ENCODE measurements at regions not wholly inside any gene's neighbourhood (a gene's known extent, or its start where the extent isn't known, plus 50 kb on each side); places are given as distances from the start of the nearest gene placed in this dataset.

GRCh38 chr4:127196655-127197352 is 436.0 kb upstream of the INTU start:
- DNase-seq: no peak

GRCh38 chr4:127203562-127204200 is 429.1 kb upstream of the INTU start:
- DNase-seq: no peak
- H3K4me3 ChIP-seq (ENCODE audit: insufficient read depth, low read depth, low read length): no peak overlapping the region
- H3K36me3 ChIP-seq (replicated peaks; ENCODE audit: control insufficient read depth, insufficient read depth, low read length): no peaks in the 10 kb centered on the region
- no peaks in the 10 kb centered on the region for H3K27me3 ChIP-seq (ENCODE audit: control insufficient read depth, insufficient read depth, low read length)

More at GRCh38 chr4:127196655-127197352, 436.0 kb upstream of the INTU start:
- Histone ChIP-seq H3K27me3 (ENCODE audit: control insufficient read depth, insufficient read depth, low read length) (no peaks in the 10 kb centered on the region), H3K4me3 (ENCODE audit: insufficient read depth, low read depth, low read length) (no peak overlapping the region), H3K36me3 (replicated peaks; ENCODE audit: control insufficient read depth, insufficient read depth, low read length) (no peaks in the 10 kb centered on the region)

- no peaks in the 10 kb centered on the region for H3K36me3 ChIP-seq (replicated peaks; ENCODE audit: control insufficient read depth, insufficient read depth, low read length)
- no peak overlapping the region for H3K4me3 ChIP-seq (ENCODE audit: insufficient read depth, low read depth, low read length)
- H3K27me3 ChIP-seq (ENCODE audit: control insufficient read depth, insufficient read depth, low read length): no peaks in the 10 kb centered on the region
- DNase-seq: no peak
Observed at GRCh38 chr4:127204322-127204721, 428.4 kb upstream of the INTU start.

- no peaks in the 10 kb centered on the region for H3K27me3 ChIP-seq (ENCODE audit: control insufficient read depth, insufficient read depth, low read length)
- no peak for DNase-seq
- no peak overlapping the region for H3K4me3 ChIP-seq (ENCODE audit: insufficient read depth, low read depth, low read length)
- no peaks in the 10 kb centered on the region for H3K36me3 ChIP-seq (replicated peaks; ENCODE audit: control insufficient read depth, insufficient read depth, low read length)
Observed at GRCh38 chr4:127209580-127210095, 423.1 kb upstream of the INTU start.

GRCh38 chr4:127210893-127211649 is 421.7 kb upstream of the INTU start:
- Histone ChIP-seq H3K36me3 (replicated peaks; ENCODE audit: control insufficient read depth, insufficient read depth, low read length) (no peaks in the 10 kb centered on the region), H3K4me3 (ENCODE audit: insufficient read depth, low read depth, low read length) (no peak overlapping the region), H3K27me3 (ENCODE audit: control insufficient read depth, insufficient read depth, low read length) (no peaks in the 10 kb centered on the region)
- DNase-seq: no peak

- Histone ChIP-seq H3K36me3 (replicated peaks; ENCODE audit: control insufficient read depth, insufficient read depth, low read length) (no peaks in the 10 kb centered on the region), H3K27me3 (ENCODE audit: control insufficient read depth, insufficient read depth, low read length) (no peaks in the 10 kb centered on the region)
- no peak for DNase-seq
Observed at GRCh38 chr4:127211650-127212560, 420.9 kb upstream of the INTU start.

GRCh38 chr4:127212701-127213100 is 420.1 kb upstream of the INTU start:
- Histone ChIP-seq H3K36me3 (replicated peaks; ENCODE audit: control insufficient read depth, insufficient read depth, low read length) (no peaks in the 10 kb centered on the region), H3K4me3 (ENCODE audit: insufficient read depth, low read depth, low read length) (no peak overlapping the region), H3K27me3 (ENCODE audit: control insufficient read depth, insufficient read depth, low read length) (no peaks in the 10 kb centered on the region)
- DNase-seq: no peak

More at GRCh38 chr4:127211650-127212560, 420.9 kb upstream of the INTU start:
- H3K4me3 ChIP-seq (ENCODE audit: insufficient read depth, low read depth, low read length): no peak overlapping the region

GRCh38 chr4:127214016-127214415 is 418.7 kb upstream of the INTU start:
- Histone ChIP-seq H3K36me3 (replicated peaks; ENCODE audit: control insufficient read depth, insufficient read depth, low read length) (no peaks in the 10 kb centered on the region), H3K27me3 (ENCODE audit: control insufficient read depth, insufficient read depth, low read length) (no peaks in the 10 kb centered on the region), H3K4me3 (ENCODE audit: insufficient read depth, low read depth, low read length) (no peak overlapping the region)
- DNase-seq: no peak

- DNase-seq: no peak
- Histone ChIP-seq H3K36me3 (replicated peaks; ENCODE audit: control insufficient read depth, insufficient read depth, low read length) (no peaks in the 10 kb centered on the region), H3K4me3 (ENCODE audit: insufficient read depth, low read depth, low read length) (no peak overlapping the region), H3K27me3 (ENCODE audit: control insufficient read depth, insufficient read depth, low read length) (no peaks in the 10 kb centered on the region)
Observed at GRCh38 chr4:127214931-127215330, 417.8 kb upstream of the INTU start.

GRCh38 chr4:127217586-127218229 is 415.0 kb upstream of the INTU start:
- no peak overlapping the region for H3K4me3 ChIP-seq (ENCODE audit: insufficient read depth, low read depth, low read length)
- no peaks in the 10 kb centered on the region for H3K36me3 ChIP-seq (replicated peaks; ENCODE audit: control insufficient read depth, insufficient read depth, low read length)
- no peaks in the 10 kb centered on the region for H3K27me3 ChIP-seq (ENCODE audit: control insufficient read depth, insufficient read depth, low read length)

GRCh38 chr4:127219232-127219631 is 413.5 kb upstream of the INTU start:
- no peak for DNase-seq
- H3K4me3 ChIP-seq (ENCODE audit: insufficient read depth, low read depth, low read length): no peak overlapping the region
- no peaks in the 10 kb centered on the region for H3K27me3 ChIP-seq (ENCODE audit: control insufficient read depth, insufficient read depth, low read length)
- no peaks in the 10 kb centered on the region for H3K36me3 ChIP-seq (replicated peaks; ENCODE audit: control insufficient read depth, insufficient read depth, low read length)

More at GRCh38 chr4:127217586-127218229, 415.0 kb upstream of the INTU start:
- no peak for DNase-seq

GRCh38 chr4:127224556-127224955 is 408.2 kb upstream of the INTU start:
- no peak for DNase-seq
- H3K36me3 ChIP-seq (replicated peaks; ENCODE audit: control insufficient read depth, insufficient read depth, low read length): no peaks in the 10 kb centered on the region
- no peaks in the 10 kb centered on the region for H3K27me3 ChIP-seq (ENCODE audit: control insufficient read depth, insufficient read depth, low read length)
- H3K4me3 ChIP-seq (ENCODE audit: insufficient read depth, low read depth, low read length): no peak overlapping the region

- H3K27me3 ChIP-seq (ENCODE audit: control insufficient read depth, insufficient read depth, low read length): no peaks in the 10 kb centered on the region
- no peak overlapping the region for H3K4me3 ChIP-seq (ENCODE audit: insufficient read depth, low read depth, low read length)
- H3K36me3 ChIP-seq (replicated peaks; ENCODE audit: control insufficient read depth, insufficient read depth, low read length): no peaks in the 10 kb centered on the region
- no peak for DNase-seq
Observed at GRCh38 chr4:127229855-127230608, 402.7 kb upstream of the INTU start.

Measured in H7 (cell line).